ENCODE measurements at regions not wholly inside any gene's neighbourhood (a gene's known extent, or its start where the extent isn't known, plus 50 kb on each side); places are given as distances from the start of the nearest gene placed in this dataset.

GRCh38 chr4:148782284-148782683 lies 340.1 kb upstream of the NR3C2 start:
- no peak for TF ChIP-seq CTCF (IDR thresholded peaks at IDR 0.05; ENCODE audit: borderline replicate concordance, extremely low read depth, low read length, poor library complexity, severe bottlenecking)
- TF ChIP-seq EZH2 (IDR thresholded peaks at IDR 0.05; ENCODE audit: borderline replicate concordance, low read depth, low read length, severe bottlenecking): no peak
